Activated naive CD4-positive, alpha-beta T cell treated with anti-CD3 and anti-CD28 coated beads, Interleukin-2, amount 50 U/mL, for 16 hours (primary cell): ENCODE measurements at regions not wholly inside any gene's neighbourhood (a gene's known extent, or its start where the extent isn't known, plus 50 kb on each side); places are given as distances from the start of the nearest gene placed in this dataset.
"Not testable (repeated sequence)": the region's sequence is repeated elsewhere in the genome, so short reads cannot be mapped to it uniquely, and the experiment has no call there.

Source experiments
- DNase-seq: peaks from one replicate; pipeline ENCODE4 v3.0.0-alpha.2; 2020

DNA sequence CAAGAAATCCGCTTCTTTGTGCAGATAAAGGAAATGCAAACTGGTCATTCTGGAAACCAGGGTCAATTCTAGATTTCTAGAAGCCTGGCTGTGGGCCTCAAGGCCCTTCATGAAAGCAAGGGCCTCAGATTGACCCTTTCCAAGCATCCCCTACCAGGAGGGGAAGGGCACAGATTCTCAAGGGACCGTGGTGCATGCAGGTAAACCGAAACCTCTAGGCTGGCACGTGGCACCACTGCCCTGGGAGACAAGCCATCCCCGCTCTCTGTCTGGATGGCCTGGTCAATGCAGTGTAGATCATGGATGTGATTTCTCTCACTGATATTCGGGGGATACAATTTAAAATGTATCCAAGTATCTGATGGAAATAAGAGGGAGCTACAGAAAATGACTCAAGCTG, 69.4 kb downstream of the TOMM20 start:
- no peak for DNase-seq

DNA sequence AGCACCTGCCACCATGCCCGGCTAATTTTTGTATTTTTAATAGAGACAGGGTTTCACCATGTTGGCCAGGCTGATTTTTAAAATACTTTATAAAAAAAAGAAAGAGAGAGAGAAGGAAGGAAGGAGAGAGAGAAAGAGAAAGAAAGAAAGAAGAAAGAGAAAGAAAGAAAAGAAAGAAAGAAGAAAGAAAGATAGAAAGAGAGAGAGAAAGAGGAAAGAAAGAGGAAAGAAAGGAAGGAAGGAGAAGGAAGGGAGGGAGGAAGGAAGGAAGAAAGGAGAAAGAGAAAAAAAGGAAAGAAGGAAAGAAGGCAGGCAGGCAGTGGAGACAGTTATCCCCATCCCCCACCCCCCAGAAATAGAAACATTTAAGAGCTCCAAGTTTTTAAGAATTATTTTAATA, 69.9 kb downstream of the TOMM20 start:
- DNase-seq: no peak

DNA sequence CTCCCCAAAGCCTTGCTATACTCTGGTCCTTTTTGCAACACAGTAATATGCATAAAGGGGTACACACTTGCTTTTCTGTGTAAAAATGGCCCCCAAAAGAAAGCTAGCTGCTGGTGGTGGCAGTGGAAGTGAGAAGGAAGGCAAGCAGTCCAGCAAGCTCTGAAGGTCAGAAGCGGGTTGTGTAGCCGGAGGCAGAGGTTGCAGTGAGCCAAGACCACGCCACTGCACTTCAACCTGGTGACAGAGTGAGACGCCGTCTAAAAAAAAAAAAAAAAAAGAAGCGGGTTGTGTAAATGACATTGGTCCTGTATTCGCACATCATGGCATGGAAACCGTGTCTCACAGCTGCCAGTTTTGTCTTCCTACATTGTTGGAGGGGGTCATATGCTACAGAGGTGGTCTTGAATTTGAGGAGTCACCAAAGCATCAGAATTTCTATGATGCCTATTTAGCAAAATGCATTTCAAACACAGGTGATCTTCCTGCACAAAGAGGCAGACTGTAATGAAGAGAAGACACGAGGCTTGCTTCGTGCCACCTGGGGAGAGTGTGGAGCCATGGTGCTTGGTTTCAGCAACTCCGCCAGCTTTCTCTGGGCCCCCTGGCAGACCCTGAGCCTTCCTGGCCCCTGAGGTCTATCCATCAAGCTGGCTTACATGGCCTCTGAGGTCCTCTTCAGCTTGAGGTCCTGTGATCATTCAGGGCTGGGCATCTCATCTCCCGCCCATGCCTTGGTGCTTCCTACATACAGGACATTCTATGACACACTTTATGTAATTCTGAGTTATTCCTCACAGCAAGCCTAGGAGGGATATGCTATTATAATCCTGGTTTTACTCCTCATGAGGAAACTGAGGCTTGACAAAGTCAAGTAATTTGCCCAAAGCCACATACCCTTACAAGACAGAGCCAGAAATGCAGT, 71.0 kb downstream of the TOMM20 start:
- DNase-seq: no peak

DNA sequence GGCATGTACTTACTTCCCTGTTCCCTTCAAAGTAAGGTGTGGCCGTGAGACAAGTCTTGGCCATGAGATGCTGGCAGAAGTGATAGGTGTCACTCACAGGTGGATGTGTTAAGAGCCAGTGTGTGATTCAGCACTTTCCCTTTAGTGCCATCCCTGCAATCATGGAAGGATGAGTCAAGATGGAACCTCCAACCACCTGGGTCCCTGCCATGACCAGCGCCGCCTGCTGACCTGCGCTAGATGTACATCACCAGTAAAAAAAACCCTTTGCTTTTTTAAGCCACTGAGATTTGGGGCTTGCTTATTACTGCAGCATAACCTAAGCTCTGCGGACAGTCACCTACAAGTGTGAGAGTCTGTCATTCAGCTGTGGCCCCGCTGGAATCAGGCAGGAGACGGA, 71.7 kb downstream of the TOMM20 start:
- no peak for DNase-seq

DNA sequence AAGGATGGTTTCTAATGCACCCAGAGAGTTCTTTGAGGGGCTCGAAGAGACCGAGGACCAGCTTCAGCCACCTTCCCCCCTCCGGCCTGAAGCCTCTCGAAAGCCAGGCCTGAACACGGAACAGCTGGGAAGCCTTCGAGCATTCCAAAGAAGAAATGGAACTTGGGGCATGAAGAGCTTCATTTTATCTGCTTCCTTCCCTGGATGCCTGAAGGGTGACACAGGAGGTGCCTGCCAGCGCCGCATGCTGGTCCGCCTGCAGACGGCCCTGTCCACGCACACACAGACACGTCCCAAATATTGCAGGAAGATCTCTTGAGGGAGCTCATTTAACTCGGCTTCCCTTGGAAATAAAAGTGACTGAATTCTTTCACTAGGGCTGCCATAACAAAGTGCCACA, 73.7 kb downstream of the TOMM20 start:
- no peak for DNase-seq

DNA sequence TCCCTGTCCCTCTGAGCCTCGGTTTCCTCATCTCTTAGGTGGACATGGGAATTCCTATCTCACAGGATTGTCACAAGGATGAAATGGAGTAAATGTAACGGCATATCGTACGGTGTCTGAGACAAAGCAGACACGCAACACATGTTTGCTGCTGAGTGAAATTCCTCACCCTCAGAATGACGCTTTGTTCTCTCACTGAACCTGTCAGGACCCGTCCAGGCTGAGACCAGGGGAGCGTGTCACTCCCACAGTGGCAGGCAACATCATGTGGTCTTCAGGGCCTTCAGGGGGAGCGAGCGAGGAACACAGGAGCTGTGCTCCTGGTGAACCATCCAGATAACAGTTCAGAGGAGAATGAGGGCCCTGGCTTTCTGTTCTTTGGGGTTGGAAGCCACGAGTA, 74.2 kb downstream of the TOMM20 start:
- no peak for DNase-seq

DNA sequence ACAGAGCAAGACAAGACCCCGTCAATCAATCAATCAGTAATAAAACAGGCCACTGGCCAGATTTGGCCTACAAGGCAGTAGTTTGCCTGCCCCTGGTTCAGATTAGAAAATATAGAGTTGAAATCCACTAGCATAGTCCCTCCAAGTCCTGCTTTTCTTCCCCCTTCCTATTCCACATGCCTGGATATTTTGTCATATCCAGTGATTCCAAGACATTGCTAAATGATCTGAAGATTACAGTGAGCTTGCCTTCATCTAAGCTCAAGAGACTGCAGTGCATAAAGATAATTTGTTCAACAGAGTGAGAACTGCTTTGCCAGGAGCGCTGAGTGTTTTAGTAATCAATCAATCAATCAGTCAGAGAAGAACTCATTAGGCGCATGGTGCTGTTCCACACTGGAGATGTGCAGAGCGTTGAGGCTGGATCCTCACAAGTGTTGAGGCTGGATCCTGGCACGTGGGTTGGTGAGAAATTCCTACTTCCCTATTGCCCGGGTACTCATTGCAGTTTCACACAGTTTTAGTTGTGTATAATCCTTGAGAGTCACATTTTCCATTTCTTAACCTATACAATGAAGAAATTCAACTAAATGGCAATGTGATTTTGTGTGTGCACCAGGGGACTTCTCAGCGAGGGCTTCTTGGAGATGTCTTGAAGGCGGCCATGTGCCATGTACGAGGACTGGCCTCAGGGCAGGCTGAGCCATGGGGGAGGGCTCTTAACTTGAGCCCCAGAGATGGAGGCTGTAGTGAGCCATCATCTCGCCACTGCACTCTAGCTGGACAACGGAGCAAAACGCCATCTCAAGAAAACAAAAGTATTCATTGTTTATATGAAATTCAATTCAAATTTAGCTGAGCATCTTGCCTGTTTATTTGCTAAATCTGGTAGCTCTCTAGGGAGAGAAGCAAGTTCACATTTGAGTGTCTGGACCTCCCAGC, 76.3 kb downstream of the TOMM20 start:
- DNase-seq: no peak

DNA sequence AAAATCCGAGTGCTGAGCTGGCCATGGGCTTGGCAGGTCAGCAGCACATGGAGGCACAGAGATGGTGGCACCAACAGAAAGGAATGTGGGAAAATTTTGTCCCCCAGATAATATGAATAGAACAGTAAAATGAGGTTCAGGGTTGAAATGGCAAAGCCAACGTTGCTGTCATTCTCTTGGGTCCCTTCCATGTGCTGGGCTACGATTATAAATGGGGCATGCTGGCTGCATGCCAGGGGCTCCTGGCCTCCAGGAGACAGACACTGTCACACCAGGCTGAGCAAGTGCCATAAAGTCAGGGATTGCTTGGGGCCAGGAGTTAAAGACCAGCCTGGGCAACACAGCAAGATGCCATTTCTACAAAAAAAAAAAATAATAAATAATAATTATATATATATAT, 77.1 kb downstream of the TOMM20 start:
- DNase-seq: no peak

DNA sequence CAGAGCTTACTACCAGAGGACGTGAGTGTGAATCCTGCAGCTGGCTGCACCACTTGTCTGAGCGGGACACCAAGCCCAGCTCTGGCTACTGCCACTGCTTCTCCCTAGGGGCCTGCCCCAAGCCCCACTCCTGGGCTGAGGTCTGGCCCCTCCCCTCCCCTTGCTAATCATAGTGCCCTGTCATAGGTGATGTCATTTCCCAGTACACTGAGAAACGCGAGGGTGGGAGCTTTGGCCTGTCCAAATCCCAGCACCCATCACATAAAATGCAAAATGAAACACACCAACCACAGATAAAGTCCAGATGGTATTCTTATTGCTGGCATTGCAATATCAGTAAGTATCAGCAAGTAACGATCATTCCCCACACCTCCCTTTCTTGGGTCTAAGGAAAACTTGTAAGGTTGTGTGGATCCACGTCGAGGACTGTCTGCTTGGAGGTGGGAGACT, 77.7 kb downstream of the TOMM20 start:
- no peak for DNase-seq

DNA sequence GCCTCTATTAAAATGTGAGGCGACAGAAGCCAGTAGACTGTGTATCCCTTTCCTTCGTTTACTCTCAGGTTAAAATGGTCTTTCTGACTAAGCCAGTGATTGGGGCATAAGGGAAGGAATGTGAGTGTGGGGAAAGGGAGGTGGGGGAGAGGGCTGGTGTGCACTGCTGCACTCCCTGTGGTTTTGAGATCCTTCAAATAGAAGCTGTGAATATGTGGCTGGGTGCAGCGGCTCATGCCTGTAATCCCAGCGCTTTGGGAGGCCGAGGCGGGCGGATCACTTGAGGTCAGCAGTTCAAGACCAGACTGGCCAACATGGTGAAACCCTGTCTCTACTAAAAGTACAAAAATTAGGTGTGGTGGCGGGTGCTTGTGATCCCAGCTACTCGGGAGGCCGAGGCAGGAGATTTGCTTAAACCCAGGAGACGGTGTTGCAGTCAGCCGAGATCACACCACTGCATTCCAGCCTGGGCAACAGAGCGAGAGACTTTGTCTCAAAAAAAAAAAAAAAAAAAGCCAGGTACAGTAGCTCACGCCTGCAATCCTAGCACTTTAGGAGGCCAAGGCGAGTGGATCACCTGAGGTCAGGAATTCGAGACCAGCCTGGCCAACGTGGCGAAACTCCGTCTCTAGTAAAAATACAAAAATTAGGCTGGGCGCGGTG, 78.8 kb downstream of the TOMM20 start:
- DNase-seq: not testable (repeated sequence)

DNA sequence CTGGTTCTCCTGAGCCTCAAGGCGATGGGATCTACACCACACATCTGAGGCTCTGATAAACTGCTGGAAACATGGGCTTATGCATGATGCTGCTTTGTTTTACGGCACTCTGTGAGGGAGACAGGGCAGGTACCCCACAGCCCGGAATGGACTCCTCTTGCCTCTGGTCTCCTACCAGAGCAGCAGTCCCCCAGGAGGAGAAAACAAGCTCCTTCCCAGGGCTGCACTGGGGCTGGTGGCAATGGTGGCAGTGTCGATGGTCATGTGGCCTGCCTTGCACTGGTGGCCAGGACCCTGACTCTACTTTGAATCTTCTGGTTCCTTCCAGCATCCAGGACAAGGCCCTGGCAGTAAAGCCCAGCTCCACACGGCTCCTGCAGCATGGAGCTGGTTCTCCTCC, 79.4 kb downstream of the TOMM20 start:
- no peak for DNase-seq

DNA sequence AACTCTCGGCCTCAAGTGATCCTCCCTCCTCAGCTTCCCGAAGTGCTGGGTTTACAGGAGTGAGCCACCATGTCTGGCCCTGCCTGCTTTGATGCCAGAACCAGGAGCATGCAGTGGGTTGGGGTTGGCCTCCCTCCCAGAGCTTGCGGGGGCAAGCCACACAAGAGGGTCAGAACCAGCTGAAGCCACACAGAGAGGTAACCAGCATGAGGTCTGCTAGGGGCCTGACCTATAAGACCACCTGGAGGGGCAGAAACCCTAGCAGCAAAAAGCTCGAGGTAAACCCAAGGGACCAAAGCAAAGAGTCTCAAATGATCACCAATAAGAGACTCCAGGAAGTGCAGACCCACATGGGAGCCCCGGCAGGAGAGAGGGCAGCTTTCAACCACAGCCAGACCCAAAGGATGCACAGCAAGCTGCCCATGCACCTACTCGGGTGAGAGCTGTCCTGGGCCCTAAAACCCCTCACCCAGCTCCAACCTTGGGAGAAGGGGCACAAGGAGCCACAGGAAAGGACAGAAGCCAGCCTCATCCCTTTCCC, 81.2 kb downstream of the TOMM20 start:
- no peak for DNase-seq

DNA sequence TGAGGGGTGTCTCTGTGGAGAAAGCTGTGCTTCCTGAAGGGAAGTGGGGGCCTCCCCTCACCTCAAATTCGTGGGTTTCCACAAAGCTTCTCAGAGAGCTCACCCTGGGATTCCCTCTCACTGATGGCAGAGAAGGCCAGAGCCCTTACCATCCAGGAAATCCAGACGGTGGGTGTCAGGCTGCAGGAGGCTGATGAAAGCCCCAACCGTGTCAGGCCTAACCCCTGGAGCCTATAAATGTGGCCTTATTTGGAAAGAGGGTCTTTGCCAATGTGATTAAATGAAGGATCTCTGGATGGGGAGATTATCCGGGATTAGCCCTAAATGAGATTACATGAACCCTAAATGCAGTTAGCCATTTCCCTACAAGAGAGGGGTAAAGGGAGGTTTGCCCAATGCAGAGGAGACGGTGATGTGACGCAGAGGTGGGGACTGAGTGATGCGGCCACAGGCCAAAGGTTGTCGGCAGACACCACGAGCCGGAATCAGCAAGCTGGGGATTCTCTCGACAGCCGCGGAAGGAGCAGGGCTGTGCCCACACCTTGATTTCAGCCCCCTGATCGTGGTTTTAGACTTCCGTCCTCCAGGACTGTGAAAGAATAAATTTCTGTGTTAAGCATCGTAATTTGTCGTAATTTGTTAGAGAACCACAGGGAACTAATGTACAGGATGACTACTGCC, 82.6 kb downstream of the TOMM20 start:
- no peak for DNase-seq

DNA sequence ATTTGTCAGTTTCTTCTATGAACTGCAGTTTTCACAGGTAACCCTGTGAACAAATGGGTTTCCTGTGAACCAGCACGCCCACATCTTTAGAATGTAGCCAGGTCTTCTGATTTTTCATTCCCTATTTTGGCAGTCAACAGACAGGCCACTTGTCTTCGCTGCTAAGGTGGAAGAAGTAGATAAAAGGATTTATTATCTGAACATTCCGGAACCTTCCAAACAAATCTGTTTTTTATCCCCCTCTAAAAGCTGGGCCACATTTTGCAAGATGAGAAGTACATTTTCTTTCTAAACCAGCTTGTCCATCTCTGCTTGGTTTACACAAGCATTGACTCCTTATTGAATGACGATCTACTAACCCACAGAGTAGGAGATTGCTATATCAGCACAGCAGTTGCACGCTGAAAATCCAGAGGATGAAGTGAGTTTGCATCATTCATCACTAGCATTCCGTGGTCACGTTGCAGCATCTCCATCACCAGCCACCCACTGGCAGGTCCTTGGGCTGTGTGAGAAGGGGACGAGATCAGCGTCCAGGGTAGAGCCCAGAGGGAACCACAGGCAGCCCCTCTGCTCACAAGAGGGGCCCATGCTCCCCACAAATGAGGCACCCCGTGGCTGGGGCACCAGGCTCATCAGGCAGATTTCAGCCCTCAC, 83.5 kb downstream of the TOMM20 start:
- DNase-seq: no peak

DNA sequence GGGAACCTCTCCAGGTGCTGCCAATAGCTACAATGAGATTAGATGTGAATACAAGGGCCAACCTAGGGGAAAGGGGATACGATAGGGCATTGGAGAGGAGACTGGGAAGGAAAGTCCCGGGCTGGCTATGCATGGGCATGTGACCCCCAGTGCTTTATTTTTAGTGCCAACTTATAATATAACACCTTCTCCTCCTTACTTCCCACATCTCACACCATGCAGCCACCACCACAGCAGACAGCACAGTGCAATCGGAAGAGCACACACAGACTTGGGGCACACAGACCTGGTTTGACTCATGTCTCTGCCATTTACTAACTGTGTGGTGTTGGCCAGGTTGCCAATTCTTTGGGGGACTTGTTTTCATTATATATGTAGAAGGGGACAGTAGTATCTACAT, 85.4 kb downstream of the TOMM20 start:
- DNase-seq: no peak

DNA sequence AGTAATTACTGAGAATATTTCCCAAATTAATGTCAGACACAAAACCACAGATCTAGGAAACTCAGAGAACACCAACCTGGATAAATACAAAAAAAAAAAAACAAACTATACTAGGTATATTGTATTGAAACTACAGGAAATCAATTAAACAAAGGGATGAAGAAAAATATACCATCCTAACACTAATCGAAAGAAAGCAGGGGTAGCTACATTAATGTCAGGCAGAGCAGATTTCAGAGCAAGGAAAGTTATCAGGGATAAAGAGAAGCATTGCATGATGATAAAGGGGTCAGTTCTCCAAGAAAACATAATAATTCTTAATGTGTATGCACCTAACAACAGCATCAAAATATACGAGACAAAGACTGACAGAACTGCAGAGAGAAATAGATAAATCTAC, 89.9 kb downstream of the TOMM20 start:
- no peak for DNase-seq

DNA sequence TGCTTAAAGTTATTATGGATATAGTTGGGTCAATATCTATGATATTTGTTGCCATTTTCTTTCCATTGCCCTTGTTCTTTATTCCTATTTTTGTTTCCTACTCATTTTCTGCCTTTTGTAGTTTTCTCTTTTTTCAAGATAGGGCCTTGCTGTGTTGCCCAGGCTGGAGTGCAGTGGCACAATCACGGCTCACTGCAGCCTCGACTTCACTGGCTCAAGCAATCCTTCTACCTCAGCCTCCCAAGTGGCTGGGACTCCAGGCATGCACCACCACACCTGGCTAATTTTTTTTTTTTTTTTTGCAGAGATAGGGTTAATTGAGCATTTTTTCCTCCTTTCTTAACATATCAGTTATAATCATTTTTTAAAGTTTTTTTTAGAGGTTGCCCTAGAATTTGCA, 92.7 kb downstream of the TOMM20 start:
- no peak for DNase-seq

DNA sequence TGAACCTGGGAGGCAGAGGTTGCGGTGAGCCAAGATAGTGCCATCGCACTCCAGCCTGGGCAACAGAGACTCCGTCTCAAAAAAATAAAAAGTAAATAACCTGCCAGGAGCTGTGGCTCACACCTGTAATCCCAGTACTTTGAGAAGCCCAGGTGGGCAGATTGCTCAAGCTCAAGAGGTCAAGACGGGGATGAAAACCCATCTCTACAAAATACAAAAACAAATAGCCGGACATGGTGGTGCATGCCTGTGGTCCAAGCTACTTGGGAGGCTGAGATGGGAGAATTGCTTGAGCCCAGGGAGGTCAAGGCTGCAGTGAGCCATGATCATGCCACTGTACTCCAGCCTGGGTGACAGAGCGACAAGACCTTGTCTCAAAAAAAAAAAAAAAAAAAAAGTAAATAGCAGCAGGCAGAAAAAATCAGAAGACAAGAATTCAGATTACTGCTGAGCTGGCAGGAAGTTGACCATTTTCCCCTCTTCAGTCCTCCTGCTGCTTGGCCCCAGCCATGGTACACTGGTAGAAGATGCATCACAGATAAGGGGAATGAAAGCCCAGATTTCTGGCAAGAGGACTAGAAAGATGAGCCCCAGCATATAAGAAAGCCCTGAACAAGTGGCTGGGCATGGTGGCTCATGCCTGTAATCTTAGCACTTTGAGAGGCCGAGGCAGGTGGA, 97.6 kb downstream of the TOMM20 start:
- no peak for DNase-seq

DNA sequence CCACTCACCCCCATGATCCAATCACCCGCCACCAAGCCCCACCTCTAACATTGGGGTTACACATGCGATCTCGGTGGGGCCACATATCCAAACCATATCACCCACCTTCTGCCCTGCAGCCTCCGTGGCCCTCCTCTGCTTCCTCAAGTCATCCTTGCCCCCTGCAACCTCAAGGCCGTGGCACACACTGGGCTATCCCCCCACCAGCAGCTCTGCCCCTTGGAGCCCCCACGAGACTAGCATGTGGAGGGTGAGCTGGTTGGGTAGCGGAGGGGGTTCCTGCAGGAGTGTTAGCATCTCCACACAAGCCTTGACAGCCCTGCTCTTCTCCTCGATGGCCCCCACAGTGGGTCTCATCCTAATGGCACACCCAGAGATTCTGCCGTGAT, 100.8 kb downstream of the TOMM20 start:
- no peak for DNase-seq

DNA sequence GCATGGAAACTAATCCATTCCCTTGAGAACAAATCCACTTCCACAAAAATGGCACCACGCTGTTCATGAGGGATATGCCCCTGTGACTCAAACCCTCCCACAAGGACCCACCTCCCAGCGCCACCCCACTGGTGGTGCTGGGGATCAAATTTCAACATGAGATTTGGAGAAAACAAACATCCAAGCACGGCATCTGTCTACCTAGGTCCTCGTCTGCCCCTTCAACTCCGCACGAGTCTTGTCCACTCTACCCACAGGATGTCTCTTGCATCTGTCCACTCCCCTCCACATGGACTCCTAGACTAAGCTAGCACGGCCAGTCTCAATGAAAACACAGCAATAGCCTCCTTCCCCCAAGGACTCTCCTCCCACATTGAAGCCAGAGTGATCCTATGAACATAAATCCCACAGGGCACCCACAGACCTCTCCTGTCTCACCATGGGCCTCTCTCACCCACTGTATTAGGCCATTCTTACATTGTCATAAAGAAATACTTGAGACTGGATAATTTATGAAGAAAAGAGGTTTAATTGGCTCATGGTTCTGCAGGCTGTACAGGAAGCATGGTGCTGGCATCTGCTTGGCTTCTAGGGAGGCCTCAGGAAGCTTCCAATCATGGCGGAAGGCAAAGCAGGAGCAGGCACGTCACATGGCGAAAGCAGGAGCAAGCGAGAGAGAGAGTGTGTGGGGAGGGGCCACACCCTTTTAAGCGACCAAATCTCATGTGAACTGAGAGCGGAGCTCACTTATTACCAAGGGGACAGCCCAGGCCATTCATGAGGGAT, 101.4 kb downstream of the TOMM20 start:
- no peak for DNase-seq
